DND-41 (cell line): ENCODE measurements at regions not wholly inside any gene's neighbourhood (a gene's known extent, or its start where the extent isn't known, plus 50 kb on each side); places are given as distances from the start of the nearest gene placed in this dataset.

Experiments used
- ATAC-seq: fragments of 200-7000 bp; cut with Tn5 transposase; 3 replicates; pipeline ENCODE4 v1.9.1; 2021; ENCODE audit warnings: low read depth; ENCODE audit not compliant: insufficient read depth
- DNase-seq: peaks from one replicate; pipeline ENCODE4 v3.0.0-alpha.2; 2020
- H2AFZ ChIP-seq: 2 replicates; pipeline ENCODE4 v1.6.0; 2012; ENCODE audit warnings: low read depth, low read length
- H3K27ac ChIP-seq: 2 replicates; pipeline ENCODE4 v1.5.1; 2012; ENCODE audit warnings: low read length, inconsistent platforms
- H3K27me3 ChIP-seq: fragments of 200-600 bp; sonication (generic); 2 replicates; pipeline ENCODE4 v1.6.0; 2012; ENCODE audit warnings: low read length, mild to moderate bottlenecking, inconsistent platforms; ENCODE audit not compliant: insufficient read depth, poor library complexity
- H3K36me3 ChIP-seq: 2 replicates; pipeline ENCODE4 v1.5.1; 2012; ENCODE audit warnings: low read length, inconsistent platforms; ENCODE audit not compliant: insufficient read depth
- H3K4me1 ChIP-seq: 2 replicates; pipeline ENCODE4 v1.5.1; 2012; ENCODE audit warnings: mild to moderate bottlenecking, low read length; ENCODE audit not compliant: insufficient read depth
- H3K4me2 ChIP-seq: 2 replicates; pipeline ENCODE4 v1.6.0; 2012; ENCODE audit warnings: mild to moderate bottlenecking, moderate library complexity, low read length, inconsistent platforms; ENCODE audit not compliant: insufficient read depth
- H3K4me3 ChIP-seq, 2 experiments: fragments of 200-600 bp in 1 of 2; shearing (Covaris generic) in 1 of 2; 2 replicates each; pipeline ENCODE4 v1.5.1; 2012 to 2016; ENCODE audit warnings: inconsistent platforms in 2 of 2, low read length in 2 of 2, mild to moderate bottlenecking in 2 of 2, low read depth in 1 of 2, moderate library complexity in 1 of 2
- H3K79me2 ChIP-seq: 2 replicates; pipeline ENCODE4 v1.6.0; 2012; ENCODE audit warnings: low read length, inconsistent platforms; ENCODE audit not compliant: insufficient read depth
- H3K9ac ChIP-seq: 2 replicates; pipeline ENCODE4 v1.6.0; 2012; ENCODE audit warnings: low read depth, mild to moderate bottlenecking, inconsistent platforms, low read length, moderate library complexity
- H3K9me3 ChIP-seq: 2 replicates; pipeline ENCODE4 v1.5.1; 2012; ENCODE audit warnings: low read length, moderate library complexity, mild to moderate bottlenecking, inconsistent platforms; ENCODE audit not compliant: insufficient read depth, severe bottlenecking
- H4K20me1 ChIP-seq: 2 replicates; pipeline ENCODE4 v1.6.0; 2012; ENCODE audit warnings: low read length; ENCODE audit not compliant: insufficient read depth
- CTCF ChIP-seq: IDR thresholded peaks from 2 replicates; pipeline ENCODE4 v1.5.1; 2012; ENCODE audit warnings: borderline replicate concordance, low read length, moderate library complexity, mild to moderate bottlenecking; ENCODE audit not compliant: poor library complexity, severe bottlenecking; ENCODE audit errors: extremely low read depth
- EZH2 ChIP-seq: IDR thresholded peaks from 3 replicates; pipeline ENCODE4 v1.6.1; 2012; ENCODE audit warnings: borderline replicate concordance, low read depth, mild to moderate bottlenecking, moderate library complexity, low read length, inconsistent platforms; ENCODE audit not compliant: severe bottlenecking

DNA sequence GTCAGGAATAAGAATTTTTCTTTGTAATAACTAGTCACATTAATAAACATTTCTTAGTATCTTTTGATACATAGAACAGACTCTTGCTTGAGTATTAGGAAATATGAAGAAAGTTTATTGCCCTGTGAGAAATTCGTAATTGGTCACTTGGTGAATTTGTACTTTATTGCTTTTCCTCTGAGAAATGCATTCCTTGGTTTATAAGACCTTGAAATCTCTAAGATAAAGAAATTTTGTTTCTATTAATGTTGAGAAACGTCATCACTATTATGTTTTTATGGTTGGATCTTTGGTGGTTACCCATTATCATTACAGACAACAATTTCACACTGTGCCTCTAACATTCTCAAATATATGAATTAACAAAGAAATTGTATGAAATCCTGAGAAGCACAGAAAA is 652.0 kb upstream of the NECTIN3 start:
- Histone ChIP-seq H3K4me2 (no peak overlapping the region), H3K27ac (no peak overlapping the region), H3K9me3 (no peaks in the 10 kb centered on the region), H3K4me3 (no peak overlapping the region), H3K9ac (no peak overlapping the region), H3K4me1 (no peaks in the 10 kb centered on the region), H2AFZ (no peak overlapping the region), H3K27me3 (no peaks in the 10 kb centered on the region), H3K36me3 (no peaks in the 10 kb centered on the region), H4K20me1 (no peaks in the 10 kb centered on the region), H3K79me2 (no peaks in the 10 kb centered on the region)
- TF ChIP-seq CTCF = no peak
- ATAC-seq (no peak), DNase-seq (no peak)

DNA sequence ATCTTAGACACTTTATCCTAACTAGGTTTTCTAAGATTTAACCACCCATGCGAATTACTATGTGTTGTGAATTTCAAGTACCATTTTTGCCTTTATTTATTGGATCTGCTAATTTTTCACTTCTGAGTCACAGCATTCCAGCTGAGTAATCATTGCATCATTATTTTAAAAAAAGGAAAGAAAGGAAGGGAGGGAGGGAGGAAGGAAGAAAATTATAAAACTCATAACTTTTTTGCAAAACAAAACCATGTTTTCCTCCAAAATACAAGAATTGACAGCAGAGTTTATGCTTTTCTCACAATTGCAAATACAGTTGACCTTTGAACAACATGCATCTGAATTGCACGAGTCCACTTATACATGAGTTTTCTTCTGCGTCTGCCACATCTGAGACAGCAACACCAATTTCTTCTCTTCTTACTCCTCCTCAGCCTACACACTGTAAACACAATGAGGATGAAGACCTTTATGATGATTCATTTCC is 651.4 kb upstream of the NECTIN3 start:
- Histone ChIP-seq H3K9me3 (no peaks in the 10 kb centered on the region), H3K4me3 (no peak overlapping the region), H4K20me1 (no peaks in the 10 kb centered on the region), H3K4me1 (no peaks in the 10 kb centered on the region), H3K36me3 (no peaks in the 10 kb centered on the region), H3K4me2 (no peak overlapping the region), H3K27me3 (no peaks in the 10 kb centered on the region), H2AFZ (no peak overlapping the region), H3K27ac (no peak overlapping the region), H3K9ac (no peak overlapping the region), H3K79me2 (no peaks in the 10 kb centered on the region)
- ATAC-seq = no peak
- no peak for TF ChIP-seq EZH2
- no peak for TF ChIP-seq CTCF
- DNase-seq = no peak

GRCh38 chr3:110423276-110423675 is 648.3 kb upstream of the NECTIN3 start:
- Histone ChIP-seq H3K9me3 (no peaks in the 10 kb centered on the region), H3K9ac (no peak overlapping the region), H2AFZ (no peak overlapping the region), H4K20me1 (no peaks in the 10 kb centered on the region), H3K27me3 (no peaks in the 10 kb centered on the region), H3K4me2 (no peak overlapping the region), H3K4me3 (no peak overlapping the region), H3K36me3 (no peaks in the 10 kb centered on the region), H3K79me2 (no peaks in the 10 kb centered on the region), H3K4me1 (no peaks in the 10 kb centered on the region), H3K27ac (no peak overlapping the region)
- DNase-seq = no peak
- no peak for ATAC-seq
- no peak for TF ChIP-seq EZH2
- TF ChIP-seq CTCF = no peak

DNA sequence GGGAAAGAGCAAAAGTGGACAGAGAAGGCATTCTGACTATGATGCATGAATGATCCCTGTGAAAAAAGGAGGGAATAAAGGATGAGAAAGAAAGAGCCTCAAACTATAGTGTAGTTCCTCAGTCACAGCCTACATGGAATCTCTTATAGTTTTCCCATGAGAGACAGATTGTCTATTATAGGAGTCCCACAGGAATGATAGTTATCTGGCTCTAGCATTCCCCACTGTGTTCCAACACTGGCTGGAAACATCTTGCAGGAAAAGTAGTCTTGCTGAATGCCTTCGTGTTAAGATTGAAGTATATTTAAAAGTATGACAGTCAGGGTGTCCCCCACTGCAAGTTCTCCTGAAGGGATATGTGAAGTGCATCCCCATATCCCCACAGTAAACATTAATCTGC is 641.5 kb upstream of the NECTIN3 start:
- Histone ChIP-seq H3K36me3 (no peaks in the 10 kb centered on the region), H3K27me3 (no peaks in the 10 kb centered on the region), H2AFZ (no peak overlapping the region), H3K9me3 (no peaks in the 10 kb centered on the region), H3K79me2 (no peaks in the 10 kb centered on the region), H4K20me1 (no peaks in the 10 kb centered on the region), H3K4me3 (no peak overlapping the region), H3K27ac (no peak overlapping the region), H3K4me1 (no peaks in the 10 kb centered on the region), H3K9ac (no peak overlapping the region), H3K4me2 (no peak overlapping the region)
- ATAC-seq = no peak
- no peak for DNase-seq
- TF ChIP-seq CTCF = no peak
- no peak for TF ChIP-seq EZH2
